HPDE6-E6E7 (cell line): ENCODE measurements at regions not wholly inside any gene's neighbourhood (a gene's known extent, or its start where the extent isn't known, plus 50 kb on each side); places are given as distances from the start of the nearest gene placed in this dataset.
A peak's percentile ranks its signal among the peaks of the same experiment; 100 is the strongest.

Experiments
- DNase-seq: peaks from one replicate; pipeline ENCODE4 v3.0.0; 2011; ENCODE audit warnings: missing footprints; ENCODE audit errors: extremely low spot score

DNA sequence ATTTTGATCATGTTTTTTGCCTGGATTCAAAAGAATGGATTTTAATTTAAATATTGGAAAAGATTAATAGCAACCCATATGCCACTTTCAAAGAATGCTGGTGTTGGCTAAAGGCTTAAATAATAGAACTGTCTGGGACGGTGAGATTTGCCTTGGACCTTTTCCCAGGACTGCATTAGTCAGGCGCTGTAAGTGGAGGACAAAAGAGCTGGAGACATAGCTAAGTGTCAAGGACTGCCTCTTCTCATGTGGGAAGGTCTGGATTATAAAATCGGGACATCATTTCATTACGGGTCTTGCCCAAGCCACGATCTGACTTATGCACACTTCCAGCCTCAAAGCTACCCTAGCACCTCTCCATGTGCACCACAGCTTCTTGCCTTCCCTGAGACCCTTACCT lies 458.5 kb upstream of the DEPDC1 start:
- DNase-seq: no peak

- DNase-seq: no peak
These were observed 462.1 kb upstream of the DEPDC1 start for GRCh38 chr1:68958958-68959357.

GRCh38 chr1:68959461-68960030 lies 462.7 kb upstream of the DEPDC1 start:
- no peak for DNase-seq

GRCh38 chr1:68961143-68961542 lies 464.3 kb upstream of the DEPDC1 start:
- no peak for DNase-seq

DNA sequence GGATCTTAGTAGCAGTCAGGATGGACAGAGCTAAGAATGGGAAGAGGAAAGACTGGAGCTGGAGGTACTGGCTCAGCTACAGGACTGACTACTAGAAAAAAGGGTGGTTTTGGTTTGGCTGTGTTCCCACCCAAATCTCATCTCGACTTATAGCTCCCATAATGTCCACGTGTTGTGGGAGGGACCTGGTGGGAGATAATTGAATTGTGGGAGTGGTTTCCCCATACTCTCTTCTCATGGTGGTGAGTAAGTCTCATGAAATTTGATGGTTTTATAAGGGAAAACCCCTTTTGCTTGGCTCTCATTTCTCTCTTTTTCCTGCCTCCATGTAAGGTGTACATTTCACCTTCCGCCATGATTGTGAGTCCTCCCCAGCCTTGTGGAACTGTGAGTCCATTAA lies 466.5 kb upstream of the DEPDC1 start:
- no peak for DNase-seq

DNA sequence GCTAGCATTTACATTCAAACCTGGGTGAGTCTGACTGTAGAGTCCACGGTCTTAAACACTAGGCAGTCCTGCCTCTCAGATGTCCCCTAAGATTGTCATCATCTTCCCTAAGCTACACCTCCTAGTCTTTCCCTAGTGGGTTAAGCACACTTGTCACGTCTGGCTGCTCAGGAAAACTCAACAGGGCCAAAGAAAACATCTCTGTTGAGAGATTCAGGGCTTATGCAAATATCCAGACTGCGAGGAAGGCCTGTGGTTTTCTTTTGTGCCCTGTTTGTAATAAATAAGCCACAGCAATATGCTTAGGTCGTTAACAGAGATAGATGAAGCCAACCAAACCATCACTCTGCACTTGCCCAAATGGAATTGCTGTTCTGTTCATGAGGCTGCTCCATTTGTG lies 472.6 kb upstream of the DEPDC1 start:
- no peak for DNase-seq

DNA sequence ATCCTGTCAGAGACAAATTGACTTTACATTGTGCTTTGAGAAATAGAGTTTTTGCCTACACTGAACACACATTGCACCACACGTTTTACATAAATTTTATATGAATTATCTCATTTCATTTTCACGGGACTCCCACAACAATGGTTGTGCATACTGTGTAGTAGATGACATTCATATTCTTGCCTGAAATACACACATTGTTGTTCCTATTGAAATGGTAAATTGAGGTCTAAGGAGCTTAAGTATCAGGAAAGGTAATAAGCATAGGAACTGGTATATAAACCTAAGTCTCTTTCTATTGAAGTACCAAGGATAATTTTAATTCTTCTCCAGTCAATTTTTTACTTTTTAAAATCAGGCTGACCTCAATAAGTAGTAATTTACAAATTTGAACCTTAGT lies 473.7 kb upstream of the DEPDC1 start:
- DNase-seq: no peak

- peak; percentile 16 for DNase-seq
These were observed 476.8 kb upstream of the DEPDC1 start for GRCh38 chr1:68973459-68974244.

DNA sequence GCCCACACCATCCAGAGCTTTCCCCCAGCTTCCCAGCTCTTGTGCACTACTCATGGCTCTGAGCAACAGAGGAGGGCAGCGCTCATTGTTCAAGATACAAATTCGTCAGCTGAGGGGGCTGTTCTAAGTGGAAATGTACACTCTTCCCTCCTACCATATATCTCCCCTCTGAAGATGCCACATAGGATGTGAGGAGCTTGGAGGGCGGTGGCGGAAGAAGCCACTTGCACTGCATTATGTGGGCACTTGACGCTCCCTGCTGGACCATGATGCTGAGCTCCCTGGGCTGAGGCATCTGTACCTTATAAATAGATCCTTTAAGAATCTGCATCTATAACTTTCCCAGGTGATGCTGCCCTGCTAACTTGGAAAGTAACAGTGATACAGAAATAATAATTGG lies 477.6 kb upstream of the DEPDC1 start:
- no peak for DNase-seq

DNA sequence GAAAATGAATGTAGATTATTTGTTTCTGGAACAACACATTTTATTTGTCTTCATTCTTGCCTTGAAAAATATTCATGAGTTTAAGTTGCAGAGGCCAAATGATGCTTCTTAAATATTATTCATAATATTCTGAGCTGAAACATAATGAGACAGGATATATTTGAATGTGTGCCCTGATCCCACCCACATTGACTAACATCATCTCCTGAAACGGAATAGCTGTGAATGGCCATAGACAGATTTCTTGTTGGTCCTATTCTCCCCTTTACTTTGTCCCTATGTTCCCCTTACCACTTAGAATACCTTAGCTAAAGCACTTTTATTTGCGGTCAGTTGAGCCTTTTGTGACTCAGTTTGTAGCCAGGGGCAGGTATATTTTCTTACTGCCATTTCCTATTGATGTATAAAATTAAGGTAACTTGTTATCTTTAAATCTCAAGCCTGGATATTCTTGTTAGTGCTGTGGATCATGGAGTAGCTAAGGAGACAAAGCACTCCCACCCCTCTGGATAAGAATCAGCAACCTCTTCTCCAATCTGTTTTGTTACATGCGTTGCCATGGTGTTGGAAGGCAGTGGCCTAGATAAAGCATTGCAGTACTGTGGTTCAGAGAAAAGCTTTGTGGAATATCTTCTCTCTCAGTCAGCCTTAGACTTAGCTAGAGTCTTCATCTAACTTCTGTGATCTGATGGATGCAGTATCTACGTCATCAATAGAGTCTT lies 478.5 kb upstream of the DEPDC1 start:
- DNase-seq: no peak

- no peak for DNase-seq
These were observed 480.2 kb upstream of the DEPDC1 start for GRCh38 chr1:68976916-68977610.

- no peak for DNase-seq
These were observed 483.0 kb upstream of the DEPDC1 start for GRCh38 chr1:68979891-68980290.

DNA sequence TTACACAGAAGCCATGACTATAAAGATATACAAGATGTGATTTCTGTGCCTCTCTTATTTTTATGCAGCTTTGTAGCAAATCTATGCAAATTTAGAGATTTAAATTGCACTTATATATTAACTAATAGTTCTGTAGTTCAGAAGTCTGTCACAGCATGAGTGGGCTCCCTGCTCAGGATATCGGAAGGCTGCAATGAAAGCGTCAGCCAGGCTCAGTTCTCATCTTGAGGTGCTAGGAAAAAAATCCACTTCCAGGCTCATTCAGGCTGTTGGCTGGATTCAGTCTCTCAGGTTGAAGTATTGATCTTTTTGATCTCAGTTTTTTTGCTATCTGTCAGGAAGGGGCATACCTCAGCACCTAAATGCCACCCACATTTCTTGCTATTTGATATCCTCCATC lies 487.4 kb upstream of the DEPDC1 start:
- no peak for DNase-seq

GRCh38 chr1:68994096-68994495 lies 497.2 kb upstream of the DEPDC1 start:
- DNase-seq: no peak

GRCh38 chr1:69016468-69016867 lies 519.6 kb upstream of the DEPDC1 start:
- no peak for DNase-seq

GRCh38 chr1:69029649-69030048 lies 532.8 kb upstream of the DEPDC1 start:
- DNase-seq: no peak

DNA sequence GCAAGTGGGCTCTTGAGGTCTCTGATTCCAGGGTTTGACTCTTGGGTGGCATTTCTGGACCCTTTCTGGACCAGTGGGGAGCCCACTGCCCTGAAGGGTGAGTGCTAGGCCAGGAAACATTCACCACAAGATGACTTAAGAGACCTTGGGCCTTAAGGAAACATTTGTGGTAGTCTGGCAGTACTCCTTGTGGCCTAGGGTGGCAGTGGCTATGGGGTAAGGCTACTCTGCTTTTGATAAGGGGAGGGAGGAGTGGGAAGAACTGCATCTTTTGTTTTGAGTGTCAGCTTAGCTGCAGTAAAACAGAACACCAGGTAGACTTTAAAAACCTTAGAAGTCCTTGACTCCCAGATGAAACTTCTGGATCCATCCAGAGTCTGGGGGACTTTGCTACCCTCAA lies 529.3 kb upstream of the LRRC7 start:
- DNase-seq: no peak

DNA sequence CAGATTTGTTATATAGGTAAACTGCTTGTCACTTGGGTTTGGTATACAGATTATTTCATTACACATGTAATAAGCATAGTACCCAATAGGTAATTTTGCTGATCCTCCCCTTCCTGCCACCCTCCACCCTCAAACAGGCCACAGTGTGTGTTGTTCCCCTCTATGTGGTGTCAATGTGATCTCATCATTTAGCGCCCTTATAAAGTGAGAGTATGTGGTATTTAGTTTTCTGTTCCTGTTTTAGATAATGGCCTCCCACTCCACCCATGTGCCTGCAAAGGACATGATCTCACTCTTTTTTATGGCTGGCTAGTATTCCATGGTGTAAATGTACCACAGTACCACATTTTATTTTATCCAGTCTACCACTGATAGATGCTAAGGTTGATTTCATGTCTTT lies 522.1 kb upstream of the LRRC7 start:
- no peak for DNase-seq

DNA sequence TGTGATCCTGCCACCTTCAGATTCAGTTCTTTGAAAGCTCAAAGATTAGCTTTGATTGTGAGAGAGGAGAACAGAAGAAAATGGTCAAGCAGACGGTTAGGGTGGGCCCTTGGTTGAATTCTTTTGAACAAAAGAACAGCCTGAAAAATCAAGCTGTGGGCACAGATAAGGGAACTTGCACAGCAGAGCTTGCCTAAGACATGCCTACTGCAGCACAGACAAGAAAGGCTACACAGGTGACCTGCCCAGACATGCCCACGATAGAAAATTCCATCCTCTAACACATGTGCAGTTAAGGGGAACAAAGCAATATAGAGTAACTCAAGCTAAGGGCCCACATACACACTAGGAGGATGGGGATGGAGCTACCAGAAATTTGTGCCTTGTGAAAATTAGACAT lies 512.5 kb upstream of the LRRC7 start:
- no peak for DNase-seq

- DNase-seq: no peak
These were observed 509.3 kb upstream of the LRRC7 start for GRCh38 chr1:69058454-69058853.

GRCh38 chr1:69070660-69071373 lies 496.9 kb upstream of the LRRC7 start:
- DNase-seq: no peak

GRCh38 chr1:69073176-69073575 lies 494.5 kb upstream of the LRRC7 start:
- no peak for DNase-seq
